HG02885 (cell line): ENCODE measurements at regions not wholly inside any gene's neighbourhood (a gene's known extent, or its start where the extent isn't known, plus 50 kb on each side); places are given as distances from the start of the nearest gene placed in this dataset.
"Not testable (repeated sequence)": the region's sequence is repeated elsewhere in the genome, so short reads cannot be mapped to it uniquely, and the experiment has no call there.

Experiments used
- ATAC-seq: cut with Tn5 transposase; IDR thresholded peaks from one replicate; pipeline ENCODE4 v1.9.1; 2021; ENCODE audit warnings: mild to moderate bottlenecking; ENCODE audit not compliant: unreplicated experiment, poor library complexity

DNA sequence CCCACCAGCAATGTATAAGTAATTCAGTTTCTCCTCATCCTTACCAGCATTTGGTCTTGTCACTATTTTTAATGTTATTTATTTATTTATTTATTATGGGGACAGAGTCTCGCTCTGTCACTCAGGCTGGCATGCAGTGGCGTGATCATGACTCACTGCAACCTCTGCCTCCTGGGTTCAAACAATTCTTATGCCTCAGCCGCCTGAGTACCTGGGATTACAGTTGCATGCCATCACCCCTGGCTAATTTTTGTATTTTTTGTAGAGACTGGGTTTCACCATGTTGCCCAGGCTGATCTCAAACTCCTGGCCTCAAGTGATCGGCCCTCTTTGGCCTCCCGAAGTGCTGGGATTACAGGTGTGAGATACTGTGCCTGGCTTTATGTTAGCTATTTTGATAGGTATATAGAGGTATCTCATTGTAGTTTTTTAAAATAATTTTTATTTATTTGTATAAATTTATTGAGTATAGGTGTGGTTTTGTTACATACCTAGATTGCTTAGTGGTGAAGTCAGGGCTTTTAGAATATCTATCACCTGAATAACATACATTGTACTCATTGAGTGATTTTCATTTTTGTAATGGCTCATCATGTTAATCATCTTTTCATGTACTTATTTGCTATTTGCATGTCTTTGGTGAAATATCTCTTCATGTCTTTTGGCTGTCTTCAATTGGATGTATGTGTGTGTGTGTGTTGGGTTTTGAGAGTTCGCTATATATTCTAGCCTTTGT, 53.3 kb downstream of the TANC2 start:
- no peak for ATAC-seq

DNA sequence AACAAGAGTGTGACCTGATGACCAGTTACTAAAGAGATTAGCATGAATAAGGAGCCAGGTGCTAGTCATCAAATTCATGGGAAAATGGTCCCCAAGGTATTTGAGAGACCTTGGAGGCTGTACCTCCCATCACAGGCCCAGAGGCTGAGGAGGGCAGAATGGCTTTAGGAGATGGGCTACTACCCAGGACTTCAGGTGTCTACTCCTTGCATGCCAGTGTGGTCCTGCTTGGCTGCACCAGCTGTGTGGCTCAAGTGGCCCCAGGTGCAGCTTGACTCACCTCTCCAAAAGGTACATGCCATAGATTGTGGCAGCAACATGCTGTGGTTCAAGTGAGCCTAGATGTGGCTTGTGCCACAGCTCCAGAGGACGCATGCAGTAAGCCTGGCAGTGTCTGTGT, 56.5 kb downstream of the TANC2 start:
- ATAC-seq, result no peak

DNA sequence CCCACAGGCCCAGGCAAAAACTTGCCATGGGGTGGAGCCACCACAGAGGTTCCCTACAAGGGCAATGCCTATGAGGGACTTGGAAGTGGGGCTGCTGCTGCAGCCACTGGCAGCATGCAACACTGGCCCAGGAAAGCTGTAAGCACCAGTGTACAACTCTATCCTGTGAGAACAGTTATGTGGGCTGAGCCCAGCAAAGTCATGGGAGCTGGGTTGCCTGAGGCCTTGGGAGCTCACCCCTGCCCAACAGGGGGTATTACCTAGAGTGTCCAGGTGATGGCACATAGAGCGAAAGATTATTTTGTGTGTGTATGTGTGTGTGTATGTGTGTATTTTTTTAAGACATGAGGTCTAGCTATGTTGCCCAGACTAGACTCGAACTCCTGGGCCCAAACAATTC, 57.0 kb downstream of the TANC2 start:
- ATAC-seq, result no peak

DNA sequence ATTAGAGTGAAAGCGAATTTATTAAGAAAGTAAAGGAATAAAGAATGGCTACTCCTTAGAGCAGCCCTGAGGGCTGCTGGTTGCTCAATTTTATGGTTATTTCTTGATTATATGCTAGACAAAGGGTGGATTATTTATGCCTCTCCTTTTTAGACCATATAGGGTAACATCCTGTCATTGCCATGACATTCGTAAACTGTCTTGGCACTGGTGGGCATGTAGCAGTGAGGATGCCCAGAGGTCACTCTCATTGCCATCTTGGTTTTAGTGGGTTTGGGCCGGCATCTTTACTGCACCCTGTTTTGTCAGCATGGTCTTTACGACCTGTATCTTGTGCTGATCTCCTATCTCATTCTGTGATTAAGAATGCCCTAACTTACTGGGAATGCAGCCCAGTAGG, 58.2 kb downstream of the TANC2 start:
- no peak for ATAC-seq

DNA sequence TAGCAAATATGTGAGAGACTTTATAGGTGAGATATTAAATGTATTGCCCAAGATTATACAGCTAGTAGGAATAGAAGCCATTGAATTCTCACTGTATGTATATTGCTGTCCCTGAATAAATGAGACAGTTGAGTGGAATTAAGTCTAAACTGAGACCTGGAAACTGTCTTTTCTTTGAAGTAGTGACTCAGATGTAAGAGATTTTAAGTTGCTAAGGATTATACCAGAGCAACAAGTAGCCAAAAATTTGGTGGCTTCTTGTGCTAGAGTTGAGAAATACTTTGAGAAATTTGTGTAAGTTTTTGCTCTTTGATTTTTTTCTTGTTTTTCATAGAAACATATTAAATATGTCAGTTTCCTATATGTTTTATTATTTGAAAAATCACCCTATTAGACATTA, 58.7 kb downstream of the TANC2 start:
- no peak for ATAC-seq

DNA sequence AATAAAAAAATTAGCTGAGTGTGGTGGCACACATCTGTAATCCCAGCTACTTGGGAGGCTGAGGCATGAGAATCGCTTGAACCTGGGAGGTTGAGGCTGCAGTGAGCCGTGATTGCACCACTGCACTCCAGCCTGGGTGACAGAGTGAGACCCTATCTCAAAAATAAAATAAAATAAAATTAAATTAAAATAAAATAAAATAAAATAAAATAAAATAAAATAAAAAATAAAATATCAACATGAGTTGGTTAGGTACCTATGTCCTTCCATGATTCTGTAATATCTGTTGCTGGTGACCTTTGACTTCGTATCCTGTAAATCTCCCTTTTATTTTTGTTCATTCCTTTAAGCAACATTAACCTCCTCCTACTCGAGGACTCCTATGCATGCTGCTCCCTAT, 59.6 kb downstream of the TANC2 start:
- not testable (repeated sequence) for ATAC-seq

DNA sequence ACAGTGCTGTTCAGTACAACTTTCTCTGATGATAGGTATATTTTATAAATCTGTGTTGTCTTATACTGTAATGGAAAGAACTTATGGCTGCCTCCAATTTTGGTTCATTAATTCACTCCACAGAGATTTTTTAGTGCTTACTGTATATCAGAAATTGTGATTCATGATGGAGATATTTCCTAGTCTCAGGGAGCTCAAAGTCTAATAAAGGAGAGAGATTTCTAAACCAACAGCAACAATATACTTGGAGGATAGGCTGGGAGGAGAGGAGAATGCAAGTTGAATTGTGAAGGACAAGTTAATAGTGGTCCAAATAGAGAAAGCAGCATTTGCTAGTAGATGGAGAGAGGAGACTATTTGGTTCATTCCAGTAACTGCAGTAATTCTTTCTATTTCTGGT, 63.5 kb downstream of the TANC2 start:
- ATAC-seq, result no peak

DNA sequence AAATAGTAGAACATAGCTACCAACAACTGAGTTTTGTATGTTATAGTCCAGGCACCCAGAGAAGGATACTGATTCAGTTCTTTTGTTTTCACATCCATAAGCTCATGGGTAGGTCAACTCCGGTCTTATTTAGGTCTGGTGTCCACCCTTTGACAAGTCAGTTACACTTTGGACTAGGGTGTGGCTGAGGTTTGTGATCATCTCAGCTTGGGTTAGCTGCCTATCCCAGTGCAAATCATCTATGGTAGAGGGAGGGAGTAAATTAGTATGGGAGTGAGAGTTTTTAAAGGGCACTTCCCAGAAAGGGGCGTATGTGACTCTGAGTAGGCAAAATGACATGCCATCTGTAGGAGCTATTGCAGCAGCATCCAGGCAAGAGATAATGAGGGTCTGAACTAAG, 66.1 kb downstream of the TANC2 start:
- ATAC-seq, result no peak

DNA sequence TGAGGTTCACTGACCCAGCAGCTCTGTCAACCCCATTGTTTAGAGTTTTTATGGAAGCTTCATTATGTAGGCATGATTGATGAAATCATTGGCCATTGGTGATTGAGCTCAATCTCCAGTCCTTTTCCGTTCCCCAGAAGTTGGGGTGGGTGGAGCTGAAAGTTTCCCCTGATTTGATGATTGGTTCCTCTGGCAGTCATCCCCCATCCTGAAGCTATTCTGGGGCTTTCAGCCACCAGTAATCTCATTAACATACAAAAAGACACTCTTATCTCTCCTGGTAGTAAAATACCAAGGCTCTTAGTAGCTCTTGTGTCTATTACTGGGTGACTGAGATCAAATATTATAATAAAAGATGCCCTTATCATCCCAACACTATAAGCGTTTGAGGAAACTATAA, 67.1 kb downstream of the TANC2 start:
- no peak for ATAC-seq

DNA sequence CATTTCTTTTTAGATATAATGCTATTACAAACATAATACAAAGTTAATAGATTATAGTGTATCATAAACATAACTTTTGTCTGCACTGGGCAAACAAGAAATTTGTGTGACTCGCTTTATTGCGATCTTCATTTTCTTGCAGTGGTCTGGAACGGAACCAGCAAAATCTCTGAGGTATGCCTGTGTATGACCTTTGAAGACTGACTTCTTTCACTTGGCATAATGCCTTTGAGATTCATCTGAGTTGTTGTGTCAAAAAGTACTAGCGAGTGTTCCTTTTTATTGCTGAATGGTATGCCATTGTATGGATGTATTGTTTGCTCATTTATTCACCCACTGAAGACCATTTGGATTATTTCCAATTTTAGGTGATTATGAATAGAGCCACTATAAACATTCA, 69.2 kb downstream of the TANC2 start:
- ATAC-seq, result no peak

DNA sequence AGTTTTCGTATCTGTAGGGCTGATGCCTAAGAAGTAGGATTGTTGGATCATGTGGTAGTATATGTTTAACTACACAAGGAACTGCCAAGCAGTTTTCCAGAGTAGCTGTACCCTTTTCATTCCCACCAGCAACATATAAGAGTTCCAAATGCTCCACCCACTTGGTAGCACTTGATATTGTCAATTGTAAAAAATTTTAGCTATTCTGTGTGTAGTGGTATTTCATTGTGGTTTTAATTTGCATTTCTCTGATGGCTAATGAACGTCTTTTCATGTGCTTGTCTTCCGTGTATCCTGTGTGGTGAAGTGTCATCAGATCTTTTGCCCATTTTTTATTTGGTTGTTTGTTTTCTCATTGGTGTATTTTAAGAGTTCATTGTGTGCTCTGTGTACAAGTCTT, 69.7 kb downstream of the TANC2 start:
- no peak for ATAC-seq

DNA sequence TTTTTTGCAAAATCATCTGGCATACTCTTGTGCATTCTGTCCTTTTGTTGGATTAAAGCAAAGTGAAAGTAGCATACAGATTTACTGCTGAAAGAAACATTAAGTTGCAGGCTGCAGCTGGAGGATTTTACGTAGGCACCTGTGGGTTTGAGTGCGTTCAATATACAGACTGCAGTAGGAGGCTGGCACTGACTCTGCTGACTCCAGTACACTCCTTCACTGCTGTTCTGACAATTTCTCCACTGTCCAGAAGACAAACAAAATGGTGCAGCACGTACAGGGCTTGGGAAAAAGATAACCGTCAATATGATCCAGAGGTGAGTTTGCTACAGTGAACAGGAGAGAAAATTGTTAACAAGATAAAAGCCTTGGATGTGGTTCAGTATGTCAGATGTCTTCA, 73.3 kb downstream of the TANC2 start:
- ATAC-seq, result no peak

DNA sequence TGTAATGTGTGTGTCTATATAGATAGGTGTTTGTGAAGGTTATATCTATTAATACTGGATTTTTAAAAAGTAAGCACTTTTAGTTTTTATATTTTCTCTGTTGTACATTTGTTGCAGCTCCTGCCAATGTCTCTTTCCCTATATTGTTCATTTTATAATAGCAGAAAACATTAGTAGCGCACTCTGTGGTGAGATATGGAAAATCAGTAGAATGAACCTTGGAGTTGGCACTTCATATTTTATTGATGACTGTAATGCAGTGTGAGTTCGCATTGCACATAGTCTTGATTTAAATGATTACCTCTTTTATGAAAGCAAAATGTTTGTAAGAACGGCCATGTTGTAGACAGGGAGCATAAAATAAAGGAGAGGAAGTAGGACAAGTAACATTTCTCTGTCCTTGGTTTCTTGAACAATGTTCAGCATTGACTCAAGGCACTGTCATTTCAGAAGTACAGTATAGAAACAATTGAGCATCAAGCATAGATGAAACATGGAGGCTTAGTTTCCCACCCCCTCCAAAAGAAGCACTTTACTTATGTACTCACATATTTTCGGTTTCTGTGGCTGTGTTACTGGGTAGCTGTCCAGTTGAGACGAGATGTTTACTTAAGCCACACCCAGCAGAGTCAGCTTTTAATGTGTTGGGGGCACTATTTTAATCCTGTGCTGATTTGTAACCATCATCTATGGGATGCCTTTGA, 74.0 kb downstream of the TANC2 start:
- no peak for ATAC-seq

DNA sequence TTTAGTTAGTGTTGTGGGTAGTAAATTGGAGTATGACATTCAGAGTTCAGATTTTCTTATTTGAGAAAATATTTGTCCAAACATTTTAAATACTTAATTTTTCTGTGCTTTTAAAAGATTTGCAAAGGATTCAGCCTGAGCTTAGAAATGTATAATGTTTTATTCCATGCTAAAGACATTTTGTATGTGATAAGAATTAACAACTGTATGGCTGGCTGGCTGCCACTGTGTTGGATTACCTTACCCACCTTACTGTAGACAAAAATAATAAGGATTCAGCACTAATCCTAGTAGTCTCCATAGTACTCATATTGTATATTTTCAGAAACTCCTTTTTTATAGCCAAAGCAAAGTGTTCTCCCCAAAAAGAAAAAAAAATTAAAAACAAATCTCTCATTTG, 74.8 kb downstream of the TANC2 start:
- no peak for ATAC-seq

DNA sequence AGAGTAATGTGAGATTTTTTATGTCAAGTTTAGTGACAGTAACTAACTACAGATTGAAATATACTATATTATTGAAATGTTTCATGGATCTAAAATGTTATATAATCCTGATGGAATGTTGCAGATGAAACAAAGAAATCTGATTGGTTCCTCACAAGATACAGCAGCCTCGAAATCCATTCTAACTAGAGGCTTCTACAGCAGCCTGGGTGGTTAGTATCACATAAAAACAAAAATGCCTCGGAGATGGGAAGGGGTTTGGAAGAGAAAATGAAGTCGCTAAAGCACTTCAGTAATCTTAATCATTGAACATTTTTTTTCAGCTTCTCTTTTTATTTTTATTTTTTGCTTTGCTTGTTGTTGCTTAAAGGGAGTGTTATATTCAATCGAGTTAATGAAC, 75.2 kb downstream of the TANC2 start:
- no peak for ATAC-seq

DNA sequence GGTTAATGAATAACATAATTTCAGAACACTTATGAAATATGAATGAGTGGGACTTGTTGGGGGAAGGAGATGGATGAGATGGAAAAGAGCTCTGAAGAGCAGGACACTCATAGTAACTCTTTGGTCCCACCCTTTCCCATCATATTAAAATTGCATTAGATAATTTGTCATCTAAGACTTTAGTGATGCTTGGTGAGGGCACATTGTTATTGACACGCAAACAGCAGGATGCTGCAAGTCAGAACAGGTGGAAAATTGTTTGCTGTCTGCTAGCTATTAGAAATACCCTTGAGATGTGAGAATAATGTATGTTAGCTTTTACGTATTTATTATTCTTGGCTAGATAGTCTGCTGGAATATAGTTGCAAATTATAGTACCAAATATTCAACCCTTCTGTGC, 75.7 kb downstream of the TANC2 start:
- no peak for ATAC-seq

DNA sequence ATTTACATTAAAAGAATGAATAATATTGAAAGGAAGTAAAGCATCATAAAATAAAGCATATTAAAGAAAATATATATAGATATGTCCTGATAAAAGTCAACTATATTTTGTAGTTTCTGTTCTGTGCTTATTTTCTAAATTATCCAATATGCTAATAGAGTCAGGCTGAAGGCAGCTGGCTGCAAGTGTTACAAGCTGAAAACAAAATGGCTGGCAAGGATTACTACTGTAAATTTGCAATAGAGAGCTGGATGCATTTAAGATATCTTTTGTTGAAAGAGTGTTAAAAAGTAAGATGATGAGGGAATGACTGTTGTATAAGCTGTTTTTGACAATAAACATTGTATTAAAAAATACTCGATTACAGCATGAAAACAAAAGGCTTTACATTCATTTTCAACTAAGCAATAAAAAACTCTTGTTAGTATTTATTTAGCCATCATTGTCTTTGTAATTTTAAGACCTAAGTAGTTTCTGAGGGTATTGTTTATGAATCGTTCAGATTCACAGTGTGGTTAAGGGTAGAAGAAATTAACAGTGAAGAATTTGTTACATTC, 76.3 kb downstream of the TANC2 start:
- ATAC-seq, result no peak

DNA sequence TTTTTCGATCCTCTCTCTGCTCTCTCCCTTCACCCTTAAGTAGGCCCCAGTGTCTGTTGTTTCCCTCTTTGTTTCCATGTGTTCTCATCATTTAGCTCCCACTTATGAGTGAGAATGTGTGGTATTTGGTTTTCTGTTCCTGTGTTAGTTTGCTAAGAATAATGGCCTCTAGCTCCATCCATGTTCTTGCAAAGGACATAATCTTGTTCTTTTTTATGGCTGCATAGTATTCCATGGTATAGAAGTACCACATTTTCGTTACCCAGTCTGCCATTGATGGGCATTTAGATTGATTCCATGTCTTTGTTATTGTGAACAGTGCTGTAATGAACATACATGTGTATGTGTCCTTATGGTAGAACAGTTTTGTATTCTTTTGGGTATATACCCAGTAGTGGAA, 91.5 kb downstream of the TANC2 start:
- ATAC-seq, result not testable (repeated sequence)

DNA sequence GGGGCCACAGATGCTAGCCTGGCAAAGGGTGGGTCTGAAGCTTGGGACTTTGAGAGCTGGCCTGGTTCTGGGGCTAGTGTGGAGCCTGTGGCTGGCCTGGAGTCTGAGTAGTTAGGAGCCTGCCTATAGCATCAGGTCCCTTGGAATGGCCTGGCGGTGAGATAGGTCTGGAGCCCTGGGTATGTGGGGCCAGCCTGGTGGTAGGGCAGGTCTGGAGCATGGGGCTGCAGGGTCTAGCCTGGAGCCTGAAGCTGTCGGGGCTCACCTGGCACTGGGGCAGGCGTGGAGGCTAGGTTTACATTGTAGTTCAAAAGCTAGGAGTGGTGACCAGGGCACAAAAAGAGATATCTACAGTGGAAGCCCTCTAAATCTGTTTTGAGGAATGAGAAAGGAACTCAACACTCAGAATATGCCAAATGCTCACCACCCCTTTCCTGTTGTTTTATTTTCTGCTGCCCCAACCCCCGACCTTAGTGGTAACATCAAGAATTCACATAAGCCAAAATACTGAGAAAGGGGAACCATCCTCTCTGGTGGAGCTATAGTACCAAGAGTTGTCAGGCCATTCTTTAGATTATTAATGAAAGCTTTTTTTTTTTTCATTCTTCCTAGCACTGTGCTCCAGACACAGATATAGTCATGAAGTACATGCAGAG, 100.3 kb downstream of the TANC2 start:
- no peak for ATAC-seq

DNA sequence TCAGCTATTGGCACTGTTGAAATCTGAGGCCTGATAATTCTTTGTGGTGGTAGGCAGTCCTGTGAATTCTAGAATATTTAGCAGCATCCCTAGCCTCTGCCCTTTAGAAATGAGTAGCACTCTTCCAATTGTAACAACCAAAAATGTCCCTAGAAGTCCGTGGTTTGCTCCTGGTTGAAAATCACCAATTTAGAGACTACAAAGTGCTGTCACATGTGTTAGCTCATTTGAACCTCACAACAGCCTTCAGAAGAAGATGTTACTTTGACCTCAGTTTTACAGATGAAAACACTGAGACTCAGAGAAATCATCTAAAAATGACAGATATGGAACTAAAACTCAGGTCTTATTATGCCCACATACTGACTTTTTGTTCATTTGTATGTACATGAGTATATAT, 103.2 kb downstream of the TANC2 start:
- ATAC-seq, result no peak

DNA sequence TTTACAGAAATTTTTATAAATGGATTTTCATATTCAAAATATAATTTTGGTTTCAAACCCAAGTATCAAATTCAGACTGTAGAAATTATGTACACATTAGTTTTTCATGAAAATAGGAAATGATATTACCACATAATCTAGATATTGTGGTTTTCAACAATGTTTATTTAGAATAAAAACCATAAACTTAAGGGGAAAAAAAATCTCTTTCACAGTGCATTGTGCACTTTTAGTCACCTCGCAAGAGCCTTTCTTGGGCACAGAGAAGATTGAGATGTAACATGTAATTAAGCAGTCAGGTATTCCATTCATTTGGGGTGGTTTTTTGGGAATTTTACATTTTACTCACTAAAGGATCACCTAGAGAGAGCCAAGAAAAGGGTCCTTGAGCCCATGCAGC, 104.0 kb downstream of the TANC2 start:
- ATAC-seq, result no peak
